ENCODE measurements at regions not wholly inside any gene's neighbourhood (a gene's known extent, or its start where the extent isn't known, plus 50 kb on each side); places are given as distances from the start of the nearest gene placed in this dataset.
A peak's percentile ranks its signal among the peaks of the same experiment; 100 is the strongest.
"Not testable (repeated sequence)": the region's sequence is repeated elsewhere in the genome, so short reads cannot be mapped to it uniquely, and the experiment has no call there.

GRCh38 chr9:6104406-6104805 lies 89.0 kb upstream of the RANBP6 start:
- not testable (repeated sequence) for DNase-seq (ENCODE audit: low read depth)

- not testable (repeated sequence) for DNase-seq (ENCODE audit: low read depth)
Observed at GRCh38 chr9:6103911-6104310, 88.5 kb upstream of the RANBP6 start.

- not testable (repeated sequence) for DNase-seq (ENCODE audit: low read depth)
Observed at GRCh38 chr9:6102336-6102987, 87.0 kb upstream of the RANBP6 start.

- not testable (repeated sequence) for DNase-seq (ENCODE audit: low read depth)
Observed at GRCh38 chr9:6101725-6102124, 86.3 kb upstream of the RANBP6 start.

GRCh38 chr9:6099346-6099745 lies 83.9 kb upstream of the RANBP6 start:
- DNase-seq (ENCODE audit: low read depth), result not testable (repeated sequence)

- DNase-seq (ENCODE audit: low read depth), result no peak
Observed at GRCh38 chr9:6098431-6098830, 83.0 kb upstream of the RANBP6 start.

- DNase-seq (ENCODE audit: low read depth), result no peak
Observed at GRCh38 chr9:6096821-6097220, 81.4 kb upstream of the RANBP6 start.

- DNase-seq (ENCODE audit: low read depth), result no peak
Observed at GRCh38 chr9:6090277-6091210, 75.1 kb upstream of the RANBP6 start.

GRCh38 chr9:6089300-6089699 lies 73.9 kb upstream of the RANBP6 start:
- no peak for DNase-seq (ENCODE audit: low read depth)

GRCh38 chr9:6086006-6086655 lies 70.7 kb upstream of the RANBP6 start:
- no peak for DNase-seq (ENCODE audit: low read depth)

GRCh38 chr9:6080154-6080716 lies 64.8 kb upstream of the RANBP6 start:
- peak; percentile 46 for DNase-seq (ENCODE audit: low read depth)

- no peak for DNase-seq (ENCODE audit: low read depth)
Observed at GRCh38 chr9:6079386-6079785, 64.0 kb upstream of the RANBP6 start.

- DNase-seq (ENCODE audit: low read depth), result no peak
Observed at GRCh38 chr9:6078382-6079105, 63.1 kb upstream of the RANBP6 start.

GRCh38 chr9:6076851-6077250 lies 61.4 kb upstream of the RANBP6 start:
- no peak for DNase-seq (ENCODE audit: low read depth)

- DNase-seq (ENCODE audit: low read depth), result no peak
Observed at GRCh38 chr9:6073731-6074130, 58.3 kb upstream of the RANBP6 start.

- no peak for DNase-seq (ENCODE audit: low read depth)
Observed at GRCh38 chr9:6072865-6073264, 57.4 kb upstream of the RANBP6 start.

- DNase-seq (ENCODE audit: low read depth), result no peak
Observed at GRCh38 chr9:6072453-6072852, 57.0 kb upstream of the RANBP6 start.

- no peak for DNase-seq (ENCODE audit: low read depth)
Observed at GRCh38 chr9:6068983-6069382, 53.6 kb upstream of the RANBP6 start.

- no peak for DNase-seq (ENCODE audit: low read depth)
Observed at GRCh38 chr9:6067426-6067825, 52.0 kb upstream of the RANBP6 start.

Data from stimulated activated CD8-positive, alpha-beta memory T cell treated with anti-CD3 and anti-CD28 coated beads, Interleukin-12 subunit alpha, Interleukin-12 subunit beta, amount 100 ng/mL, for 1 hour (primary cell).